ENCODE measurements at regions not wholly inside any gene's neighbourhood (a gene's known extent, or its start where the extent isn't known, plus 50 kb on each side); places are given as distances from the start of the nearest gene placed in this dataset.

- no peaks in the 10 kb centered on the region for H3K4me1 ChIP-seq (ENCODE audit: insufficient read depth, low read length)
- no peak overlapping the region for H3K4me3 ChIP-seq (ENCODE audit: low read depth in 1 of 2, low read length in 2 of 2)
- peaks cover 7% of the 10 kb centered on the region for H3K9me3 ChIP-seq (ENCODE audit: low read length)
- H3K36me3 ChIP-seq (ENCODE audit: insufficient read depth, low read length): no peaks in the 10 kb centered on the region
- H3K9ac ChIP-seq (ENCODE audit: low read length): no peak overlapping the region
- H3K27me3 ChIP-seq (ENCODE audit: control insufficient read depth in 1 of 2, insufficient read depth in 2 of 2, low read length in 2 of 2): no peaks in the 10 kb centered on the region
- H3K27ac ChIP-seq (ENCODE audit: low read depth, low read length): no peak overlapping the region
Observed at GRCh38 chr1:219391297-219391696, 217.6 kb downstream of the LYPLAL1 start.

GRCh38 chr1:219387211-219387610 is 213.5 kb downstream of the LYPLAL1 start:
- no peak overlapping the region for H3K4me3 ChIP-seq (ENCODE audit: low read depth in 1 of 2, low read length in 2 of 2)
- H3K27me3 ChIP-seq (ENCODE audit: control insufficient read depth in 1 of 2, insufficient read depth in 2 of 2, low read length in 2 of 2): no peaks in the 10 kb centered on the region
- H3K4me1 ChIP-seq (ENCODE audit: insufficient read depth, low read length): no peaks in the 10 kb centered on the region
- H3K9me3 ChIP-seq (ENCODE audit: low read length): no peaks in the 10 kb centered on the region
- no peak overlapping the region for H3K27ac ChIP-seq (ENCODE audit: low read depth, low read length)
- H3K36me3 ChIP-seq (ENCODE audit: insufficient read depth, low read length): no peaks in the 10 kb centered on the region
- H3K9ac ChIP-seq (ENCODE audit: low read length): no peak overlapping the region

GRCh38 chr1:219385787-219386427 is 212.2 kb downstream of the LYPLAL1 start:
- H3K27me3 ChIP-seq (ENCODE audit: control insufficient read depth in 1 of 2, insufficient read depth in 2 of 2, low read length in 2 of 2): no peaks in the 10 kb centered on the region
- no peak overlapping the region for H3K4me3 ChIP-seq (ENCODE audit: low read depth in 1 of 2, low read length in 2 of 2)
- no peak overlapping the region for H3K9ac ChIP-seq (ENCODE audit: low read length)
- no peak overlapping the region for H3K27ac ChIP-seq (ENCODE audit: low read depth, low read length)
- H3K36me3 ChIP-seq (ENCODE audit: insufficient read depth, low read length): no peaks in the 10 kb centered on the region
- H3K4me1 ChIP-seq (ENCODE audit: insufficient read depth, low read length): no peaks in the 10 kb centered on the region
- no peaks in the 10 kb centered on the region for H3K9me3 ChIP-seq (ENCODE audit: low read length)

GRCh38 chr1:219383281-219383680 is 209.6 kb downstream of the LYPLAL1 start:
- Histone ChIP-seq H3K27ac (ENCODE audit: low read depth, low read length) (no peak overlapping the region), H3K9ac (ENCODE audit: low read length) (no peak overlapping the region), H3K27me3 (ENCODE audit: control insufficient read depth in 1 of 2, insufficient read depth in 2 of 2, low read length in 2 of 2) (no peaks in the 10 kb centered on the region), H3K4me3 (ENCODE audit: low read depth in 1 of 2, low read length in 2 of 2) (no peak overlapping the region), H3K4me1 (ENCODE audit: insufficient read depth, low read length) (no peaks in the 10 kb centered on the region), H3K9me3 (ENCODE audit: low read length) (no peaks in the 10 kb centered on the region), H3K36me3 (ENCODE audit: insufficient read depth, low read length) (no peaks in the 10 kb centered on the region)

GRCh38 chr1:219381396-219381795 is 207.7 kb downstream of the LYPLAL1 start:
- no peak overlapping the region for H3K9ac ChIP-seq (ENCODE audit: low read length)
- no peaks in the 10 kb centered on the region for H3K27me3 ChIP-seq (ENCODE audit: control insufficient read depth in 1 of 2, insufficient read depth in 2 of 2, low read length in 2 of 2)

GRCh38 chr1:219380463-219380862 is 206.8 kb downstream of the LYPLAL1 start:
- H3K9ac ChIP-seq (ENCODE audit: low read length): no peak overlapping the region

More at GRCh38 chr1:219381396-219381795, 207.7 kb downstream of the LYPLAL1 start:
- no peaks in the 10 kb centered on the region for H3K9me3 ChIP-seq (ENCODE audit: low read length)
- H3K27ac ChIP-seq (ENCODE audit: low read depth, low read length): no peak overlapping the region
- no peaks in the 10 kb centered on the region for H3K36me3 ChIP-seq (ENCODE audit: insufficient read depth, low read length)
- H3K4me1 ChIP-seq (ENCODE audit: insufficient read depth, low read length): no peaks in the 10 kb centered on the region
- no peak overlapping the region for H3K4me3 ChIP-seq (ENCODE audit: low read depth in 1 of 2, low read length in 2 of 2)

GRCh38 chr1:219379691-219380090 is 206.0 kb downstream of the LYPLAL1 start:
- no peak overlapping the region for H3K9ac ChIP-seq (ENCODE audit: low read length)
- no peak overlapping the region for H3K4me3 ChIP-seq (ENCODE audit: low read depth in 1 of 2, low read length in 2 of 2)
- H3K27ac ChIP-seq (ENCODE audit: low read depth, low read length): no peak overlapping the region
- H3K36me3 ChIP-seq (ENCODE audit: insufficient read depth, low read length): no peaks in the 10 kb centered on the region
- H3K27me3 ChIP-seq (ENCODE audit: control insufficient read depth in 1 of 2, insufficient read depth in 2 of 2, low read length in 2 of 2): no peaks in the 10 kb centered on the region
- H3K9me3 ChIP-seq (ENCODE audit: low read length): no peaks in the 10 kb centered on the region
- H3K4me1 ChIP-seq (ENCODE audit: insufficient read depth, low read length): no peaks in the 10 kb centered on the region

More at GRCh38 chr1:219380463-219380862, 206.8 kb downstream of the LYPLAL1 start:
- H3K27ac ChIP-seq (ENCODE audit: low read depth, low read length): no peak overlapping the region
- H3K4me1 ChIP-seq (ENCODE audit: insufficient read depth, low read length): no peaks in the 10 kb centered on the region
- no peaks in the 10 kb centered on the region for H3K36me3 ChIP-seq (ENCODE audit: insufficient read depth, low read length)
- H3K4me3 ChIP-seq (ENCODE audit: low read depth in 1 of 2, low read length in 2 of 2): no peak overlapping the region
- no peaks in the 10 kb centered on the region for H3K27me3 ChIP-seq (ENCODE audit: control insufficient read depth in 1 of 2, insufficient read depth in 2 of 2, low read length in 2 of 2)
- H3K9me3 ChIP-seq (ENCODE audit: low read length): no peaks in the 10 kb centered on the region

GRCh38 chr1:219374636-219375035 is 201.0 kb downstream of the LYPLAL1 start:
- no peaks in the 10 kb centered on the region for H3K4me1 ChIP-seq (ENCODE audit: insufficient read depth, low read length)
- no peaks in the 10 kb centered on the region for H3K9me3 ChIP-seq (ENCODE audit: low read length)
- H3K9ac ChIP-seq (ENCODE audit: low read length): no peak overlapping the region
- no peak overlapping the region for H3K4me3 ChIP-seq (ENCODE audit: low read depth in 1 of 2, low read length in 2 of 2)
- no peak overlapping the region for H3K27ac ChIP-seq (ENCODE audit: low read depth, low read length)
- H3K27me3 ChIP-seq (ENCODE audit: control insufficient read depth in 1 of 2, insufficient read depth in 2 of 2, low read length in 2 of 2): no peaks in the 10 kb centered on the region
- H3K36me3 ChIP-seq (ENCODE audit: insufficient read depth, low read length): no peaks in the 10 kb centered on the region

- Histone ChIP-seq H3K27me3 (ENCODE audit: control insufficient read depth in 1 of 2, insufficient read depth in 2 of 2, low read length in 2 of 2) (no peaks in the 10 kb centered on the region), H3K4me1 (ENCODE audit: insufficient read depth, low read length) (no peaks in the 10 kb centered on the region)
Observed at GRCh38 chr1:219374046-219374566, 200.4 kb downstream of the LYPLAL1 start.

GRCh38 chr1:219373616-219373935 is 199.9 kb downstream of the LYPLAL1 start:
- Histone ChIP-seq H3K27me3 (ENCODE audit: control insufficient read depth in 1 of 2, insufficient read depth in 2 of 2, low read length in 2 of 2) (no peaks in the 10 kb centered on the region), H3K9me3 (ENCODE audit: low read length) (no peaks in the 10 kb centered on the region), H3K9ac (ENCODE audit: low read length) (no peak overlapping the region), H3K4me1 (ENCODE audit: insufficient read depth, low read length) (no peaks in the 10 kb centered on the region), H3K27ac (ENCODE audit: low read depth, low read length) (no peak overlapping the region), H3K4me3 (ENCODE audit: low read depth in 1 of 2, low read length in 2 of 2) (no peak overlapping the region), H3K36me3 (ENCODE audit: insufficient read depth, low read length) (no peaks in the 10 kb centered on the region)

More at GRCh38 chr1:219374046-219374566, 200.4 kb downstream of the LYPLAL1 start:
- no peak overlapping the region for H3K27ac ChIP-seq (ENCODE audit: low read depth, low read length)
- no peak overlapping the region for H3K9ac ChIP-seq (ENCODE audit: low read length)
- no peak overlapping the region for H3K4me3 ChIP-seq (ENCODE audit: low read depth in 1 of 2, low read length in 2 of 2)
- H3K36me3 ChIP-seq (ENCODE audit: insufficient read depth, low read length): no peaks in the 10 kb centered on the region
- no peaks in the 10 kb centered on the region for H3K9me3 ChIP-seq (ENCODE audit: low read length)

- H3K27me3 ChIP-seq (ENCODE audit: control insufficient read depth in 1 of 2, insufficient read depth in 2 of 2, low read length in 2 of 2): no peaks in the 10 kb centered on the region
- H3K9ac ChIP-seq (ENCODE audit: low read length): no peak overlapping the region
- H3K4me3 ChIP-seq (ENCODE audit: low read depth in 1 of 2, low read length in 2 of 2): no peak overlapping the region
- H3K36me3 ChIP-seq (ENCODE audit: insufficient read depth, low read length): no peaks in the 10 kb centered on the region
- no peaks in the 10 kb centered on the region for H3K4me1 ChIP-seq (ENCODE audit: insufficient read depth, low read length)
- H3K9me3 ChIP-seq (ENCODE audit: low read length): no peaks in the 10 kb centered on the region
- no peak overlapping the region for H3K27ac ChIP-seq (ENCODE audit: low read depth, low read length)
Observed at GRCh38 chr1:219372916-219373615, 199.4 kb downstream of the LYPLAL1 start.

- no peaks in the 10 kb centered on the region for H3K27me3 ChIP-seq (ENCODE audit: control insufficient read depth in 1 of 2, insufficient read depth in 2 of 2, low read length in 2 of 2)
- H3K9me3 ChIP-seq (ENCODE audit: low read length): no peaks in the 10 kb centered on the region
- no peak overlapping the region for H3K9ac ChIP-seq (ENCODE audit: low read length)
- no peaks in the 10 kb centered on the region for H3K4me1 ChIP-seq (ENCODE audit: insufficient read depth, low read length)
- H3K27ac ChIP-seq (ENCODE audit: low read depth, low read length): no peak overlapping the region
- H3K4me3 ChIP-seq (ENCODE audit: low read depth in 1 of 2, low read length in 2 of 2): no peak overlapping the region
- no peaks in the 10 kb centered on the region for H3K36me3 ChIP-seq (ENCODE audit: insufficient read depth, low read length)
Observed at GRCh38 chr1:219371471-219371870, 197.8 kb downstream of the LYPLAL1 start.

All from muscle layer of colon (tissue), 2 donors.